Mesothelial cell of epicardium (in vitro differentiated cells): ENCODE measurements at regions not wholly inside any gene's neighbourhood (a gene's known extent, or its start where the extent isn't known, plus 50 kb on each side); places are given as distances from the start of the nearest gene placed in this dataset.

Experiments
- DNase-seq, 2 experiments: peaks; one replicate each; pipeline ENCODE4 v3.0.0; 2021; ENCODE audit warnings: low spot score in 2 of 2; ENCODE audit not compliant: unreplicated experiment in 2 of 2
- H3K27ac Mint-ChIP-seq: 2 replicates; pipeline ENCODE4 v1.8.0; 2021; ENCODE audit warnings: mixed read lengths
- H3K27me3 Mint-ChIP-seq: 2 replicates; pipeline ENCODE4 v1.8.0; 2021; ENCODE audit warnings: low read depth, mixed read lengths
- H3K36me3 Mint-ChIP-seq: 2 replicates; pipeline ENCODE4 v1.8.0; 2021; ENCODE audit warnings: mixed read lengths
- H3K4me1 Mint-ChIP-seq: 2 replicates; pipeline ENCODE4 v1.8.0; 2021; ENCODE audit warnings: mixed read lengths
- H3K4me3 Mint-ChIP-seq: 2 replicates; pipeline ENCODE4 v1.8.0; 2021; ENCODE audit warnings: mild to moderate bottlenecking, moderate library complexity, mixed read lengths
- H3K9me3 Mint-ChIP-seq: 2 replicates; pipeline ENCODE4 v1.8.0; 2021; ENCODE audit warnings: mixed read lengths
- CTCF ChIP-seq: fragments of 200-600 bp; sonication (generic); IDR thresholded peaks from one replicate; pipeline ENCODE4 v1.5.0; 2021; ENCODE audit warnings: antibody characterized with exemption; ENCODE audit not compliant: unreplicated experiment

GRCh38 chr2:14303366-14304115 lies 329.0 kb upstream of the LRATD1 start:
- Mint-ChIP-seq H3K27ac (no peak overlapping the region), H3K4me3 (no peak overlapping the region), H3K27me3 (no peaks in the 10 kb centered on the region), H3K9me3 (no peaks in the 10 kb centered on the region), H3K36me3 (no peaks in the 10 kb centered on the region), H3K4me1 (no peaks in the 10 kb centered on the region)
- no peak for DNase-seq
- TF ChIP-seq CTCF, result no peak

GRCh38 chr2:14304326-14304725 lies 328.2 kb upstream of the LRATD1 start:
- Mint-ChIP-seq H3K9me3 (no peaks in the 10 kb centered on the region), H3K36me3 (no peaks in the 10 kb centered on the region), H3K4me3 (no peak overlapping the region), H3K4me1 (no peaks in the 10 kb centered on the region), H3K27me3 (peaks cover 2% of the 10 kb centered on the region), H3K27ac (no peak overlapping the region)
- no peak for TF ChIP-seq CTCF
- DNase-seq, result no peak

- no peak for DNase-seq
- no peaks in the 10 kb centered on the region for H3K36me3 Mint-ChIP-seq
- peaks cover 2% of the 10 kb centered on the region for H3K27me3 Mint-ChIP-seq
- no peak overlapping the region for H3K4me3 Mint-ChIP-seq
- no peak overlapping the region for H3K27ac Mint-ChIP-seq
- peaks cover 4% of the 10 kb centered on the region for H3K9me3 Mint-ChIP-seq
- no peaks in the 10 kb centered on the region for H3K4me1 Mint-ChIP-seq
- no peak for TF ChIP-seq CTCF
These were observed 326.2 kb upstream of the LRATD1 start for GRCh38 chr2:14306268-14306861.

- TF ChIP-seq CTCF, result no peak
- H3K4me3 Mint-ChIP-seq, result no peak overlapping the region
- H3K27me3 Mint-ChIP-seq, result peaks cover 3% of the 10 kb centered on the region
- peaks cover 9% of the 10 kb centered on the region for H3K9me3 Mint-ChIP-seq
- no peaks in the 10 kb centered on the region for H3K4me1 Mint-ChIP-seq
- no peak overlapping the region for H3K27ac Mint-ChIP-seq
- no peak for DNase-seq
- no peaks in the 10 kb centered on the region for H3K36me3 Mint-ChIP-seq
These were observed 319.2 kb upstream of the LRATD1 start for GRCh38 chr2:14313341-14313740.

- H3K27me3 Mint-ChIP-seq, result peaks cover 1% of the 10 kb centered on the region
These were observed 315.9 kb upstream of the LRATD1 start for GRCh38 chr2:14316594-14316993.

More at GRCh38 chr2:14316594-14316993, 315.9 kb upstream of the LRATD1 start:
- Mint-ChIP-seq H3K9me3 (peaks cover 5% of the 10 kb centered on the region), H3K36me3 (no peaks in the 10 kb centered on the region), H3K4me1 (no peaks in the 10 kb centered on the region), H3K4me3 (no peak overlapping the region), H3K27ac (no peak overlapping the region)
- no peak for DNase-seq
- no peak for TF ChIP-seq CTCF
